BJ (cell line): ENCODE measurements at regions not wholly inside any gene's neighbourhood (a gene's known extent, or its start where the extent isn't known, plus 50 kb on each side); places are given as distances from the start of the nearest gene placed in this dataset.

Experiments
- CTCF ChIA-PET: fragments of 350-600 bp; formaldehyde crosslinking; extraction: SDS; loops from one replicate; lab custom pipeline; 2021; ENCODE audit warnings: antibody characterized with exemption, inconsistent platforms; lab: Yijun Ruan, JAX
- POLR2A ChIA-PET: fragments of 300-600 bp; sonication (Branson Sonifier 250); formaldehyde crosslinking; extraction: SDS; loops from one replicate; lab custom pipeline; 2021; ENCODE audit warnings: antibody characterized with exemption; lab: Charles Lee
- DNase-seq: peaks from one replicate; pipeline ENCODE4 v3.0.0-alpha.2; 2011; ENCODE audit warnings: low read depth
- H3K27me3 ChIP-seq: 2 replicates; pipeline ENCODE4 v1.6.0; 2011; ENCODE audit warnings: low read length; ENCODE audit not compliant: control insufficient read depth, insufficient read depth
- H3K36me3 ChIP-seq: 2 replicates; pipeline ENCODE4 v1.5.1; 2011; ENCODE audit warnings: low read length; ENCODE audit not compliant: control insufficient read depth, insufficient read depth
- H3K4me3 ChIP-seq: 2 replicates; pipeline ENCODE4 v1.5.1; 2011; ENCODE audit warnings: low read depth, mild to moderate bottlenecking, control low read depth, low read length
- CTCF ChIP-seq: IDR thresholded peaks from 2 replicates; pipeline ENCODE4 v1.5.1; 2011; ENCODE audit warnings: low read depth, mild to moderate bottlenecking, control low read depth, inconsistent platforms, low read length, moderate library complexity; ENCODE audit not compliant: insufficient read depth

- no peaks in the 10 kb centered on the region for H3K36me3 ChIP-seq
- no peak for DNase-seq
- ChIA-PET CTCF (no interaction called here), POLR2A (no interaction called here)
- H3K4me3 ChIP-seq, result no peak overlapping the region
- no peak for TF ChIP-seq CTCF
- H3K27me3 ChIP-seq, result no peaks in the 10 kb centered on the region
These were observed 768.2 kb downstream of the KCTD8 start for GRCh38 chr4:43680421-43680820.

GRCh38 chr4:43682551-43682950, 766.1 kb downstream of the KCTD8 start:
- DNase-seq, result no peak
- ChIA-PET POLR2A (no interaction called here), CTCF (no interaction called here)
- Histone ChIP-seq H3K36me3 (no peaks in the 10 kb centered on the region), H3K27me3 (no peaks in the 10 kb centered on the region), H3K4me3 (no peak overlapping the region)
- no peak for TF ChIP-seq CTCF

- no peaks in the 10 kb centered on the region for H3K27me3 ChIP-seq
- H3K36me3 ChIP-seq, result no peaks in the 10 kb centered on the region
- TF ChIP-seq CTCF, result no peak
- DNase-seq, result no peak
- CTCF ChIA-PET, result no interaction called here
- POLR2A ChIA-PET, result no interaction called here
- no peak overlapping the region for H3K4me3 ChIP-seq
These were observed 758.5 kb downstream of the KCTD8 start for GRCh38 chr4:43690116-43690515.

- no peak for DNase-seq
- CTCF ChIA-PET, result no interaction called here
- Histone ChIP-seq H3K27me3 (no peaks in the 10 kb centered on the region), H3K36me3 (no peaks in the 10 kb centered on the region), H3K4me3 (no peak overlapping the region)
- TF ChIP-seq CTCF, result no peak
- POLR2A ChIA-PET, result no interaction called here
These were observed 754.7 kb downstream of the KCTD8 start for GRCh38 chr4:43693876-43694275.

GRCh38 chr4:43709443-43709842, 739.2 kb downstream of the KCTD8 start:
- ChIA-PET CTCF (no interaction called here), POLR2A (no interaction called here)
- Histone ChIP-seq H3K4me3 (no peak overlapping the region), H3K36me3 (no peaks in the 10 kb centered on the region), H3K27me3 (no peaks in the 10 kb centered on the region)
- TF ChIP-seq CTCF, result no peak
- no peak for DNase-seq
